HEK293 (cell line): ENCODE measurements at regions not wholly inside any gene's neighbourhood (a gene's known extent, or its start where the extent isn't known, plus 50 kb on each side); places are given as distances from the start of the nearest gene placed in this dataset.

ENCODE experiments used
- ZBTB20 ChIP-seq: fragments of 450-650 bp; formaldehyde crosslinking; IDR thresholded peaks from 2 replicates; pipeline ENCODE4 v1.5.1; 2016; ENCODE audit warnings: missing biosample characterization, missing genetic modification characterization
- ZIC2 ChIP-seq: fragments of 450-650 bp; formaldehyde crosslinking; IDR thresholded peaks from 2 replicates; pipeline ENCODE4 v1.5.1; 2016; ENCODE audit warnings: missing biosample characterization, missing genetic modification characterization
- ZNF114 ChIP-seq: fragments of 450-650 bp; formaldehyde crosslinking; IDR thresholded peaks from 2 replicates; pipeline ENCODE4 v1.5.0; 2017; ENCODE audit warnings: missing biosample characterization, missing genetic modification characterization
- ZNF138 ChIP-seq: fragments of 450-650 bp; formaldehyde crosslinking; IDR thresholded peaks from 2 replicates; pipeline ENCODE4 v1.5.1; 2016; ENCODE audit warnings: missing biosample characterization, missing genetic modification characterization, borderline replicate concordance
- ZNF266 ChIP-seq: fragments of 450-650 bp; formaldehyde crosslinking; IDR thresholded peaks from 2 replicates; pipeline ENCODE4 v1.5.1; 2016; ENCODE audit warnings: missing biosample characterization, missing genetic modification characterization, low read depth
- ZNF274 ChIP-seq, 2 experiments: fragments of 200-500 bp in 1 of 2; fragments of 450-650 bp in 1 of 2; sonication (Bioruptor generic) in 1 of 2; formaldehyde crosslinking in 1 of 2; IDR thresholded peaks; 2 replicates each; pipeline versions ENCODE4 v1.5.1 to v1.6.1; 2014 to 2016; ENCODE audit warnings: borderline replicate concordance in 1 of 2, inconsistent platforms in 1 of 2, low read length in 1 of 2, missing biosample characterization in 1 of 2, missing genetic modification characterization in 1 of 2
- TF ChIP-seq, protein P1 (sequence below): fragments of 450-650 bp; formaldehyde crosslinking; IDR thresholded peaks from 2 replicates; pipeline ENCODE4 v1.5.1; 2016; ENCODE audit warnings: missing biosample characterization, missing genetic modification characterization
- TF ChIP-seq, protein P2 (sequence below): fragments of 450-650 bp; formaldehyde crosslinking; IDR thresholded peaks from 2 replicates; pipeline ENCODE4 v1.5.1; 2016; ENCODE audit warnings: missing biosample characterization, missing genetic modification characterization, low read depth

DNA sequence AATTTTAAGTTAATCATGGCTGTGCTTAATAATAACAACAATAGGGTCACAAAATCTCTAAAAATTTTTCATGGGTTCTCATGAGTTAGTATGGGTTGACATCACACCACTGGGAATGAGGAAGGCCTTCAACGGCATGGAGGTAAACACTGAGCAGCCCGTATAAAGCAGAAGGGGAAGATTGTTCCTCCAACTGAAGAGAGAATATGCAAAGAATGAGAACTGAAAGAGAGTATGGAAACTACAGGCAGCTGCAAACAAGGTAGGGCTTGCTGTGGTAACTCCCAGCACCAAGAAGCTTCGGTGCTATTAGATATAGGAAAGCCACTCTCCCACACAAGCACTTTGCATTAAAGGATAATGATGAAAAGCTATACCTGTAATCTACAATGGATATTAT, 1242.3 kb upstream of the CELF4 start:
- TF ChIP-seq, protein P1, sequence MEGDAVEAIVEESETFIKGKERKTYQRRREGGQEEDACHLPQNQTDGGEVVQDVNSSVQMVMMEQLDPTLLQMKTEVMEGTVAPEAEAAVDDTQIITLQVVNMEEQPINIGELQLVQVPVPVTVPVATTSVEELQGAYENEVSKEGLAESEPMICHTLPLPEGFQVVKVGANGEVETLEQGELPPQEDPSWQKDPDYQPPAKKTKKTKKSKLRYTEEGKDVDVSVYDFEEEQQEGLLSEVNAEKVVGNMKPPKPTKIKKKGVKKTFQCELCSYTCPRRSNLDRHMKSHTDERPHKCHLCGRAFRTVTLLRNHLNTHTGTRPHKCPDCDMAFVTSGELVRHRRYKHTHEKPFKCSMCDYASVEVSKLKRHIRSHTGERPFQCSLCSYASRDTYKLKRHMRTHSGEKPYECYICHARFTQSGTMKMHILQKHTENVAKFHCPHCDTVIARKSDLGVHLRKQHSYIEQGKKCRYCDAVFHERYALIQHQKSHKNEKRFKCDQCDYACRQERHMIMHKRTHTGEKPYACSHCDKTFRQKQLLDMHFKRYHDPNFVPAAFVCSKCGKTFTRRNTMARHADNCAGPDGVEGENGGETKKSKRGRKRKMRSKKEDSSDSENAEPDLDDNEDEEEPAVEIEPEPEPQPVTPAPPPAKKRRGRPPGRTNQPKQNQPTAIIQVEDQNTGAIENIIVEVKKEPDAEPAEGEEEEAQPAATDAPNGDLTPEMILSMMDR (tag by site-specific recombination): no peak
- no peak for TF ChIP-seq ZNF274 (IDR thresholded peaks at IDR 0.05; ENCODE audit: low read length)
- no peak for TF ChIP-seq ZNF274 (tag by site-specific recombination; IDR thresholded peaks at IDR 0.05; ENCODE audit: borderline replicate concordance)
- TF ChIP-seq ZNF266 (tag by site-specific recombination): no peak
- no peak for TF ChIP-seq ZIC2
- TF ChIP-seq ZNF138 (tag by site-specific recombination): no peak
- TF ChIP-seq ZNF114 (tag by site-specific recombination): no peak
- TF ChIP-seq, protein P2, sequence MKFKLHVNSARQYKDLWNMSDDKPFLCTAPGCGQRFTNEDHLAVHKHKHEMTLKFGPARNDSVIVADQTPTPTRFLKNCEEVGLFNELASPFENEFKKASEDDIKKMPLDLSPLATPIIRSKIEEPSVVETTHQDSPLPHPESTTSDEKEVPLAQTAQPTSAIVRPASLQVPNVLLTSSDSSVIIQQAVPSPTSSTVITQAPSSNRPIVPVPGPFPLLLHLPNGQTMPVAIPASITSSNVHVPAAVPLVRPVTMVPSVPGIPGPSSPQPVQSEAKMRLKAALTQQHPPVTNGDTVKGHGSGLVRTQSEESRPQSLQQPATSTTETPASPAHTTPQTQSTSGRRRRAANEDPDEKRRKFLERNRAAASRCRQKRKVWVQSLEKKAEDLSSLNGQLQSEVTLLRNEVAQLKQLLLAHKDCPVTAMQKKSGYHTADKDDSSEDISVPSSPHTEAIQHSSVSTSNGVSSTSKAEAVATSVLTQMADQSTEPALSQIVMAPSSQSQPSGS (tag by site-specific recombination): no peak
- TF ChIP-seq ZBTB20: no peak
